ENCODE measurements at regions not wholly inside any gene's neighbourhood (a gene's known extent, or its start where the extent isn't known, plus 50 kb on each side); places are given as distances from the start of the nearest gene placed in this dataset.

DNA sequence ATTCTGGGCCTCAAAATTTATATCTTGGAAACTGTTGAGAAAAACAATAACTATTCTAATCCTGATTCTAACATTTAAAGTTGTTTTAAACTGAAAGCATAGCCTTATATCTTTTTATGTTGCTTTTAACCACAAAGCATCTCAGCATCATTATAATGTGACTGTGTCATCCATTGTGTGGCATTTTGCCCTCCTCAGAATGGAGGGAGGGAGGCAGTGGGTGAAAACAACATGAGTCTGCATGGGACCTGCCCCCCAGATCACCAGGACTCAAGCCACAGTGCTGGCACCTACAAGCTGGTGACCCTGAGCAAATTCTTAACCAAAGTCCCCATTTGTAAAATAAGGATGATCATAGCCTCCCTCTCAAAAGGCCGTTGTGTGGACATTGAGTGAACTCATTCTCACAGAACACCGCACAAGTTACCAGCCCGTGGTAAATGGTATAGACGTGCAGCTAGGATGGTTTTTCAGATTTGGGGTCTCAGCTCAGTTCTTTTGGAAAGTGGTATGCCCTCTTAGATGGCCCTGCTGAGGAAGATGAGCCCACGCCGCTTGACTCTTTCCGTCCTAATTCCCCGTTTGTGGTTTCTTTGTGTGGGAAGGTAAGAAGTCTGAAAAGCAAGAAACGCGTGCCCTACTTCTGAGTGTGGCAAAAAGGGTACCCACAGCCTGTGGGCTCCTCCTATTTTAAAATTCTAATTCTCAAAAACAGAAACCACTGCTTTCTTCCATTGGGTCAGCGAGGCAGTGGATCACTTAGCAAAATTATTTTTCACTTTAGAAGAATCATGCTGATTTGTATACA is 305.0 kb upstream of the ID2 start:
- in situ Hi-C loops (cut with MboI), result no loop called here
- H3K27me3 ChIP-seq (replicated peaks; ENCODE audit: insufficient read depth), result no peaks in the 10 kb centered on the region
- 94 to 95% methylated on average over 11 of the region's 11 CpGs for WGBS, 2 experiments (ENCODE audit: low coverage in 1 of 2, low lambda C conversion rate in 2 of 2, missing lambda C conversion rate in 2 of 2)
- peak; percentile 63 for DNase-seq
- no peak overlapping the region for H3K4me3 ChIP-seq
- H3F3A ChIP-seq (ENCODE audit: insufficient read depth), result no peaks in the 10 kb centered on the region
- H3K36me3 ChIP-seq (ENCODE audit: low read depth), result no peaks in the 10 kb centered on the region
- no peaks in the 10 kb centered on the region for H3K9me3 ChIP-seq (ENCODE audit: low read depth)
- no peaks in the 10 kb centered on the region for H3K79me2 ChIP-seq (ENCODE audit: insufficient read depth)
- H3K4me1 ChIP-seq (ENCODE audit: insufficient read depth), result peaks cover 8% of the 10 kb centered on the region
- H3K9ac ChIP-seq, result no peak overlapping the region
- H3K9me2 ChIP-seq (ENCODE audit: insufficient read depth), result no peaks in the 10 kb centered on the region
- peak overlapping the region; percentile 48 for H3K4me2 ChIP-seq (ENCODE audit: unreplicated experiment)
- H4K20me1 ChIP-seq (ENCODE audit: insufficient read depth), result no peaks in the 10 kb centered on the region
- TF ChIP-seq EZH2phosphoT487 (IDR thresholded peaks at IDR 0.05; ENCODE audit: insufficient read depth, low read depth) (no peak), EZH2 (IDR thresholded peaks at IDR 0.05; ENCODE audit: insufficient read depth, poor library complexity, severe bottlenecking) (no peak)
- H3K27ac ChIP-seq, result no peak overlapping the region
- H2AFZ ChIP-seq, result no peak overlapping the region

DNA sequence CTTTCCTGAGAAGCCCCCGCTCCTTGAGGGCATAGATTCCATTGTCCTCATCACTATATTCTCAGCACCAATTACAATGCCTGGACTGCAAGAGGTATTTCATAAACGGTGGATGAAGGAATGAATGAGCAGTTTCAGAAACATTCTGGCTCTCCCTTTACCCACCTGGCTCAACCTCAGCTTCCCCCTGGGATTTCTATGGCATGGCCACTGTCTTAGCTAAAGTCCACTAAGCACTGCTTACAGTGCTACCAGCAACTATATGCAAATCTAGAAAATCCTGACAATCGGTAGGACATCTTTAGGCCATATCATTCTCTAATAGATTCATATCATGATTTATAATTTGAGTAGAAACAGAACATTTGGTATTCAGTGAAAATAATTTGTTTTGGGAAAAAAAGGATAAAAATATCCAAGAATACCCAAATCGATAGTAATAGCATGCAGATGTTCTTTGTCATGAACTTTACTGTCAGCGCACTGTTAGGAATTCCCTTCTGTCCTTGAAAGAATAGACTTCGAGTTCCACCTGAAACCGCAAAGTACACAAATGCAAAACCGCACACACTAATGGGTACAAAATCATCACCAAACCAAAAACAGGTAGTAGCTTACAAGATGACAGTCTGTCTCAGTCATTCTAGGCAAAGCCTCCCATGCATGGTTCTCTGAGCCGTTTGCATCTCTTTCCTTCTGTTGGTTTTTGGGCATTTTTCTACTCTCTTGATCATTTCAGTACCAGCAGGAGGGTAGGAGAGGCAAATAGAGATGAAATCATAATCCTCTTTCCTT is 303.6 kb upstream of the ID2 start:
- in situ Hi-C loops (cut with MboI), result no loop called here
- no peak overlapping the region for H3K27ac ChIP-seq
- no peak for TF ChIP-seq EZH2phosphoT487 (IDR thresholded peaks at IDR 0.05; ENCODE audit: insufficient read depth, low read depth)
- TF ChIP-seq EZH2 (IDR thresholded peaks at IDR 0.05; ENCODE audit: insufficient read depth, poor library complexity, severe bottlenecking), result no peak
- H3K9me2 ChIP-seq (ENCODE audit: insufficient read depth), result no peaks in the 10 kb centered on the region
- peaks cover 8% of the 10 kb centered on the region for H3K4me1 ChIP-seq (ENCODE audit: insufficient read depth)
- H3K27me3 ChIP-seq (replicated peaks; ENCODE audit: insufficient read depth), result no peaks in the 10 kb centered on the region
- H2AFZ ChIP-seq, result no peak overlapping the region
- H3K4me3 ChIP-seq, result no peak overlapping the region
- H3K36me3 ChIP-seq (ENCODE audit: low read depth), result no peaks in the 10 kb centered on the region
- no peaks in the 10 kb centered on the region for H3F3A ChIP-seq (ENCODE audit: insufficient read depth)
- H3K9ac ChIP-seq, result no peak overlapping the region
- DNase-seq, result no peak
- no peaks in the 10 kb centered on the region for H4K20me1 ChIP-seq (ENCODE audit: insufficient read depth)
- H3K9me3 ChIP-seq (ENCODE audit: low read depth), result no peaks in the 10 kb centered on the region
- 56 to 58% methylated on average over 9 of the region's 9 CpGs for WGBS, 2 experiments (ENCODE audit: low coverage in 1 of 2, low lambda C conversion rate in 2 of 2, missing lambda C conversion rate in 2 of 2)
- H3K4me2 ChIP-seq (ENCODE audit: unreplicated experiment), result no peak overlapping the region
- H3K79me2 ChIP-seq (ENCODE audit: insufficient read depth), result no peaks in the 10 kb centered on the region

DNA sequence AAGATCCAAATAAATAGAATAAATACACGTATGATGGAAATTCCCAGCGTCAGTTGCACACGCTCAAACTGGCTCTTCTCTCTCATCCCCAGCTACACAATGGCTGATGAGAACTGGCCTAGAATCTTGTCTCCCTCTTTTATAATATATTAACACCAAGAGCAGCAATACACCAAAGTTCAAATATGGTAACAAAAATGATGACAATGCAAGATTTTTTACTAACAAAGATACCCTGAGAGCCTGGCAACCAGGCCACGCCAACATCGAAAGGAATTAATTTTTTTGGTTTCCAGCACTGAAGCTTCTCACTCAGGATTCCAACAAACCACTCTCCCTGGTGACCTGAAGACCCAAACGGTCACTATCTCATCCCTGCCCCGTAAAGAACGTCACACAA is 302.7 kb upstream of the ID2 start:
- peaks cover 8% of the 10 kb centered on the region for H3K4me1 ChIP-seq (ENCODE audit: insufficient read depth)
- H3K4me3 ChIP-seq, result no peak overlapping the region
- no peaks in the 10 kb centered on the region for H3K79me2 ChIP-seq (ENCODE audit: insufficient read depth)
- no peaks in the 10 kb centered on the region for H3K36me3 ChIP-seq (ENCODE audit: low read depth)
- H3K27ac ChIP-seq, result no peak overlapping the region
- DNase-seq, result no peak
- 89 to 90% methylated on average over 8 of the region's 8 CpGs for WGBS, 2 experiments (ENCODE audit: low coverage in 1 of 2, low lambda C conversion rate in 2 of 2, missing lambda C conversion rate in 2 of 2)
- no peaks in the 10 kb centered on the region for H3K9me2 ChIP-seq (ENCODE audit: insufficient read depth)
- H2AFZ ChIP-seq, result no peak overlapping the region
- no peaks in the 10 kb centered on the region for H3K27me3 ChIP-seq (replicated peaks; ENCODE audit: insufficient read depth)
- no peak overlapping the region for H3K9ac ChIP-seq
- TF ChIP-seq EZH2phosphoT487 (IDR thresholded peaks at IDR 0.05; ENCODE audit: insufficient read depth, low read depth) (no peak), EZH2 (IDR thresholded peaks at IDR 0.05; ENCODE audit: insufficient read depth, poor library complexity, severe bottlenecking) (no peak)
- no peaks in the 10 kb centered on the region for H3F3A ChIP-seq (ENCODE audit: insufficient read depth)
- no peaks in the 10 kb centered on the region for H4K20me1 ChIP-seq (ENCODE audit: insufficient read depth)
- H3K4me2 ChIP-seq (ENCODE audit: unreplicated experiment), result no peak overlapping the region
- no peaks in the 10 kb centered on the region for H3K9me3 ChIP-seq (ENCODE audit: low read depth)
- in situ Hi-C loops (cut with MboI), result no loop called here

DNA sequence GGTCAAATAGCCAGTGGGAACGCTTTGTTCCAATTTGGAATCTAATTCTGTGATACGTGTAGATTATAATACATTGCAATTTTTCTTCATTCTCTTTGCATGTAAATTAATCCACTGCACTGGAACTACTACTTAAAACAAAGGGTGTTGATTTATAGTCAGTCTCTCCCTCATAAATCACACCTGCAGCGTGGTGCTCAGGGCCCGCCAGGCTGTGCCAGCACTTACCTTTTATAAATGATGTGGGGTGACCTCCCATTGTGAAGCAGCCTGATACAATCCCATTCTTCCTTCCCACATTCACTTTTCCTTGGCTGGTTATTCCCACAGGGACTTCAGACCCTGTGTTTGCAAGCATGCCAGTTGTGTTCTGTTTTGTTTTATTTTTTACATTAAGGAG is 302.3 kb upstream of the ID2 start:
- in situ Hi-C loops (cut with MboI), result no loop called here
- Histone ChIP-seq H3F3A (ENCODE audit: insufficient read depth) (no peaks in the 10 kb centered on the region), H3K27me3 (replicated peaks; ENCODE audit: insufficient read depth) (no peaks in the 10 kb centered on the region), H3K9ac (no peak overlapping the region), H3K36me3 (ENCODE audit: low read depth) (no peaks in the 10 kb centered on the region), H3K4me2 (ENCODE audit: unreplicated experiment) (no peak overlapping the region), H2AFZ (no peak overlapping the region), H4K20me1 (ENCODE audit: insufficient read depth) (no peaks in the 10 kb centered on the region), H3K79me2 (ENCODE audit: insufficient read depth) (no peaks in the 10 kb centered on the region), H3K9me3 (ENCODE audit: low read depth) (no peaks in the 10 kb centered on the region), H3K27ac (no peak overlapping the region), H3K4me3 (no peak overlapping the region), H3K9me2 (ENCODE audit: insufficient read depth) (no peaks in the 10 kb centered on the region), H3K4me1 (ENCODE audit: insufficient read depth) (peaks cover 8% of the 10 kb centered on the region)
- 84 to 89% methylated on average over 4 of the region's 4 CpGs for WGBS, 2 experiments (ENCODE audit: low coverage in 1 of 2, low lambda C conversion rate in 2 of 2, missing lambda C conversion rate in 2 of 2)
- DNase-seq, result no peak
- TF ChIP-seq EZH2phosphoT487 (IDR thresholded peaks at IDR 0.05; ENCODE audit: insufficient read depth, low read depth), result no peak
- no peak for TF ChIP-seq EZH2 (IDR thresholded peaks at IDR 0.05; ENCODE audit: insufficient read depth, poor library complexity, severe bottlenecking)

Measured in GM23248 (cell line).